ENCODE measurements at regions not wholly inside any gene's neighbourhood (a gene's known extent, or its start where the extent isn't known, plus 50 kb on each side); places are given as distances from the start of the nearest gene placed in this dataset.
"Not testable (repeated sequence)": the region's sequence is repeated elsewhere in the genome, so short reads cannot be mapped to it uniquely, and the experiment has no call there.

- DNase-seq (ENCODE audit: low read depth, low spot score) = no peak
These were observed 330.2 kb upstream of the KIF2B start for GRCh38 chr17:53492532-53492931.

- DNase-seq (ENCODE audit: low read depth, low spot score) = no peak
These were observed 332.2 kb upstream of the KIF2B start for GRCh38 chr17:53490447-53490968.

- DNase-seq (ENCODE audit: low read depth, low spot score) = no peak
These were observed 339.0 kb upstream of the KIF2B start for GRCh38 chr17:53483704-53484103.

- no peak for DNase-seq (ENCODE audit: low read depth, low spot score)
These were observed 347.7 kb upstream of the KIF2B start for GRCh38 chr17:53475002-53475401.

- DNase-seq (ENCODE audit: low read depth, low spot score) = no peak
These were observed 350.1 kb upstream of the KIF2B start for GRCh38 chr17:53472586-53472985.

- no peak for DNase-seq (ENCODE audit: low read depth, low spot score)
These were observed 351.2 kb upstream of the KIF2B start for GRCh38 chr17:53471514-53471913.

- no peak for DNase-seq (ENCODE audit: low read depth, low spot score)
These were observed 352.1 kb upstream of the KIF2B start for GRCh38 chr17:53470626-53471025.

- no peak for DNase-seq (ENCODE audit: low read depth, low spot score)
These were observed 356.0 kb upstream of the KIF2B start for GRCh38 chr17:53466733-53467132.

GRCh38 chr17:53464396-53464795 lies 358.3 kb upstream of the KIF2B start:
- not testable (repeated sequence) for DNase-seq (ENCODE audit: low read depth, low spot score)

- DNase-seq (ENCODE audit: low read depth, low spot score) = no peak
These were observed 359.4 kb upstream of the KIF2B start for GRCh38 chr17:53463363-53463762.

- DNase-seq (ENCODE audit: low read depth, low spot score) = no peak
These were observed 360.3 kb upstream of the KIF2B start for GRCh38 chr17:53462393-53462811.

GRCh38 chr17:53455943-53456342 lies 366.8 kb upstream of the KIF2B start:
- not testable (repeated sequence) for DNase-seq (ENCODE audit: low read depth, low spot score)

GRCh38 chr17:53454337-53454736 lies 368.4 kb upstream of the KIF2B start:
- DNase-seq (ENCODE audit: low read depth, low spot score) = no peak

GRCh38 chr17:53449324-53449723 lies 373.4 kb upstream of the KIF2B start:
- DNase-seq (ENCODE audit: low read depth, low spot score) = no peak

GRCh38 chr17:53428913-53429312 lies 393.8 kb upstream of the KIF2B start:
- DNase-seq (ENCODE audit: low read depth, low spot score) = no peak

GRCh38 chr17:53426505-53426904 lies 396.2 kb upstream of the KIF2B start:
- no peak for DNase-seq (ENCODE audit: low read depth, low spot score)

- DNase-seq (ENCODE audit: low read depth, low spot score) = no peak
These were observed 402.6 kb upstream of the KIF2B start for GRCh38 chr17:53420035-53420641.

- DNase-seq (ENCODE audit: low read depth, low spot score) = no peak
These were observed 413.1 kb upstream of the KIF2B start for GRCh38 chr17:53409588-53409987.

GRCh38 chr17:53406907-53407306 lies 415.8 kb upstream of the KIF2B start:
- no peak for DNase-seq (ENCODE audit: low read depth, low spot score)

GRCh38 chr17:53391197-53391596 lies 431.5 kb upstream of the KIF2B start:
- no peak for DNase-seq (ENCODE audit: low read depth, low spot score)

GRCh38 chr17:53390575-53390974 lies 432.2 kb upstream of the KIF2B start:
- DNase-seq (ENCODE audit: low read depth, low spot score) = no peak

- DNase-seq (ENCODE audit: low read depth, low spot score) = no peak
These were observed 435.0 kb upstream of the KIF2B start for GRCh38 chr17:53387745-53388144.

- DNase-seq (ENCODE audit: low read depth, low spot score) = no peak
These were observed 468.8 kb upstream of the KIF2B start for GRCh38 chr17:53353919-53354351.

- no peak for DNase-seq (ENCODE audit: low read depth, low spot score)
These were observed 477.9 kb upstream of the KIF2B start for GRCh38 chr17:53344778-53345177.

All from smooth muscle cell of the brain vasculature (primary cell).